NCI-H345 (cell line): ENCODE measurements at regions not wholly inside any gene's neighbourhood (a gene's known extent, or its start where the extent isn't known, plus 50 kb on each side); places are given as distances from the start of the nearest gene placed in this dataset.

Source experiments
- DNase-seq: peaks from one replicate; lab custom pipeline; 2025; lab: John Stamatoyannopoulos, UW

DNA sequence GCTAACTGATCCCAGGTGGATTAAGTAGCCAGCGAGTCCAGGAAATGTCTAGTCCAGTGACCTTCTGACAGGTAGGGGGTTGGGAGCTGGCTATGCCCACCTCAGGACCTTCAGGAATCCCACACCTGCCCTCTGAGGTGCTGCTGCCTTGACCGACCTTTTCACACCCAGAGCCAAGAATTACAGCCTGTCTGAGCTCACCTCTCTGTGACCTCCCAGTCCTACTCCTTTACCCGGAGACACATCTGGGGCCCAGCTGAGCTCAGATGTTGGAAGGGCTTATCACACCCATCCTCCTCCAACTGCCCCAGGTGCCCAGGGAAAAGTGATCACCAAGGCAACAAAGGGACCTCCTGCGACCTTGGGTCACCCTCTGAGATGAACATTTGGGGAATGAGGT is 413.3 kb upstream of the TNP1 start:
- DNase-seq = no peak

DNA sequence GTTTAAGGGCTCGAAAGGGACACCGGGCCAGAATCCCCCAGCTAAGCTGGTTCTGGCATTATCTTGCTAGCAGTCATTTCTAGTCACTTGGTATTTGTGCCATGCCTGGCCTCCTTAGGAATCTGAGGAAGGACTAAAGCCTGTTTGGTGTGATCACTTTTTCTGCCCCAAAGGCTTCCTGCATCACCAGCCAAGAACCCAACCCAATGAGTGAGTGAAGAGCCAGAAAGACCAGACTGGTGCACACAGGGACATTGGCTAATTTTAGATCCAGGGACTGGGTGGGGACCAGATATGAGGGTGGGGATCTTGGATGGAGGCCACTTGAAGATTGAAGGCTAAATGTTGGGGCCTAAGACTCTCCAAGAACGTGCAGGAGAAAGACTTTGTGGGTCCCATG is 411.9 kb upstream of the TNP1 start:
- DNase-seq = no peak

DNA sequence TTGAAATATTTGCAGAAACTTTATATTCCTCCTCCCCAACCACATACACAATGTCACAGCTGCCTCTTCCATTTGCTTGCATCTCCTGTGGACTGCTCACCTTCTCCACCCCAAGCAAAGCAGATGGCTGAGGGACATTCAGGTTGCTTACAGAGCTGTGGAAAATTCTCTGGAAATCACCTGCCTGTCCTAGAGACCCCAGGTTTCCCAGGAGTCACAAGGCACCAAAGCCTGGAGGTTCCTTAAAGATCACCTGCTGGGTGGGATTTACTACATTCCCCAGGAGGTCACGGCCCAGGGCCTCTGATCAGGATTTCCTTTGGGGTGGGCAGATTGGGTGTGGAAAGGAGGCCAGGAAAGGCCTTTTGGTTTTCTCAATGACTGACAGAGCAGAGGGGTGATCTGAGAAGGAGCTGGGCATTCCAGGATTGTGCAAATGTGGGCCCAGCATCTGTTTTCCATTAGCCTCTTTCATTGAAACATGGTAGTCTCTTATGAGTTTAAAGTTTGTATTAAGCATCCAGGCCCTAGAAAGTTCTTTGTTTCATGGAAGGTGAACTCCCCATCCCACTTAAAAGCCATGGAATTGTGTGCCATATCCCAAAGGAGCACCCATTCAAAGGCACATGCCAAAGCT is 410.7 kb upstream of the TNP1 start:
- no peak for DNase-seq

DNA sequence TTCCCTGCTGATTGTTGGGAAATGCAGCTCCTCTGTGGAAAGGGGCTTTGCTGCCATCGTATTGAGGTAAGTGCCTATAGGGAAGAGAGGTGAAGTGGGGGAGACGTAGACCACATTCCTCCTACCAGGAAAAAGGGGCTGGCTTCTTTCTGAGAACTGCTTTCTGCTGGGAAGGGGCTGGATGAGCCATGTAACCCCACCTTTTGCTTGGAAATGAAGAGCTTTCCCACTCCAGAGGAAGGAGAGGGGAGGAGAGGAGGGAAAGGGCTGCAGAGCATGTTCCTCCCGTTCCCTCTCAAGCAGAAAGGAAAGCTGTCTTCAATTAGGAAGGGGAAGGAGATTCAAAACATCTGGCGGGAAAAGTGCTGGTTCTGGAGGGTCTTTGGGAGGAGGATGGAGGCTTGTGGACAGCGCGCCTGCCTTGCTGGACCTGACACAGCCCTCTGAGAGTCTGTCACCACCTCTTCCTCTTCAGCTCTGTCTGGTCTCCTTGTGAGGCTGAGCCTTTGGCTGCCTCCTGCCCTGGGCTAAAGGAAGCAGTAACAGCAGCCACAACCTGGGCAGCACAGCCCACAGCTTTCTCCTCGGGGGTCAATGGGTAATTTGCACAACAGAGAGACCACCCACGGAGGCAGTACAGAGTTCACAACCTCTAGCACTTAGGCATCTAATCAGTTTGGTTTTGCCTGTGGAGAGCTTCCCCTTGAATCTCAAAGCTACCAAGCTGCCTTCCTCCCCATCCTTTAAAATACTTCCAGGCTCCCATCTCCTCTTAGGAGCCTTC is 410.0 kb upstream of the TNP1 start:
- no peak for DNase-seq

DNA sequence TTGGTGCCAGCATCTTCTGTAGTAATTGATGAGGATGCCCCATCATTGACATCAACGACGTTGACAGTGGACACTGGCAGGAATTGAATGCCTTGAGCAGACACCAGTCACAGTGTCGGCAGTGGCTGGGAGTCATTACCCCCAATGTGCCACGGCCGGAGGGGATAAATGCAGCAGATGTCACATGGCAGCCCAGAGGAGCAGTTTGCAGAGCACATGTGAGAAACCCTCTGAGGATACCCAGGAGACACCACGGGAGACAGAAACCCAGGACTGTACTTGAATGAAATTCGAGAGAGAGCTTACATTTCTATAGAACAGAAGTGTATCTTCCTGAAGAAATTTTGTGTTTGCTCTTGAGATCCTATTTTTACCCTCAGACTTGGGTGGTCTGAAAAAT is 409.1 kb upstream of the TNP1 start:
- DNase-seq = no peak

DNA sequence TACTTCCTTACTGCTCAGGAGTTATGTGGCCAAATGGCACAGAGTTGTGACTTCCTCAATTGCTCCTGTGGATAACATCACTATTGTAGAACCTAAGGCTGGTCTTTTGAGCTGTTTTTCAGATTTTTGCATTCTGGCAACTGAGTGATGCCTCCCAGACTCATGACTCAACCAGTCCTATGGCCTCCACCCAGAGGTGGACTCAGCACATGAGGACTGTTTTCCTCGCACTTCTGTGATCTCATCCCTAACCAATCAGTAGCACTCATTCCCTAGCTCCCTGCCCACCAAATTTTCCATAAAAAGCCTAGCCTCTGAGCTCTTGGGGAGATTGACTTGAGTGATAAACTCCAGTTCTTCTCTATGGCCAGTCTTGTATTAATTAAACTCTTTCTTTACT is 407.9 kb upstream of the TNP1 start:
- no peak for DNase-seq

DNA sequence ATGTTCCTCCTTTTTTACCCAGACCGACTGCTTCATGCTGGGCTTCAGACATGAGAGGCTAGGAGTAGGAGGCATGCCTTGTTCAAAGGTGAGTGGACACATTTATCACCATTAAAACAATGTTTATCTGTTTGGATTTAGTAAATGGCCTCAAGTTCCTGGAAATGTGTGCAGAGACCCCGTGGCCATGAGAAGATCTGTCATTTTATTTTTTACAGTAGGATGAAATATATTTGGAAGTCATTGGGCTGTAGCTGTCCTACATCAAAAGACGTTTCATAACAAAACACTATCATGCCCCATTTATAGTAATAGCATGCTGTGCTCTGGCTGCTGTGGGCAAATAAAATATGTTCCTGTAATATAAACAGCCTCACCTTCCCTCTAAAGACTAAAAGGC is 403.9 kb upstream of the TNP1 start:
- DNase-seq = peak; percentile 50

DNA sequence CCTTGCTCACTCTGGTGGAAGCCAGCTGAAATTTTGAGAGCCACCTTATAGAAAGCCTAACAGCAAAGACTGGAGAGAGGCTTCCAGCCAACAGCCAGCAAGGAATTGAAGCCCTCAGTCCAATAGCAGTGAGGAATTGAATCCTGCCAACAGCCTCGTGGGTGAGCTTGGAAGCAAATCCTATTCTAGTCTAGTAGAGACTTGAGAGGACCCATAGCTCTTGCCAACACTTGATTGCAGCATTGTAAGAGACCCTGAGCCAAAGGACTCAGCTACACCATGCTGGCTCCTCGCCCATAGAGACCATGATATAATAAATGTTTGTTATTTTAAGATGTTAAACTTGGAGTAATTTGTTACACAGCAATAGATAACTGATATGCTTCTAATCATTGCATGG is 403.0 kb upstream of the TNP1 start:
- no peak for DNase-seq

DNA sequence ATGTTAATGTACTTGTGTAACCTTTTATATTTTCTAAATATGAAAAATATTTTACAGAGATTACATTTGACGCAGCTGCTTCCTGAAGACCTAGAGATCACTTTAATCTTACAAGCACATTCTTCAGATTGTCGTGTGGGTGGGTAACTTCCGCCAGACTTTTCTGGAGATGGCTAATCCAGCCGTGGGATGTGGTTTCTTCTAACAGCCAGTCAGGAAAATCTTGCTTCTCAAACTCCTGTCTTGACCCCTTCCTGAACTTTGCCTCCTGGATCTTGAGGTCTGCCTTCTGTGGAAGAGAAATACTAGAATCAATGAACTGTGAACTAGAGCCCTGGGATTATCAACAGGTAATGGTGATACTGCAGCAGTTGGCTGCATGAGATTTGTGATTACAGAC is 401.6 kb upstream of the TNP1 start:
- DNase-seq = no peak

DNA sequence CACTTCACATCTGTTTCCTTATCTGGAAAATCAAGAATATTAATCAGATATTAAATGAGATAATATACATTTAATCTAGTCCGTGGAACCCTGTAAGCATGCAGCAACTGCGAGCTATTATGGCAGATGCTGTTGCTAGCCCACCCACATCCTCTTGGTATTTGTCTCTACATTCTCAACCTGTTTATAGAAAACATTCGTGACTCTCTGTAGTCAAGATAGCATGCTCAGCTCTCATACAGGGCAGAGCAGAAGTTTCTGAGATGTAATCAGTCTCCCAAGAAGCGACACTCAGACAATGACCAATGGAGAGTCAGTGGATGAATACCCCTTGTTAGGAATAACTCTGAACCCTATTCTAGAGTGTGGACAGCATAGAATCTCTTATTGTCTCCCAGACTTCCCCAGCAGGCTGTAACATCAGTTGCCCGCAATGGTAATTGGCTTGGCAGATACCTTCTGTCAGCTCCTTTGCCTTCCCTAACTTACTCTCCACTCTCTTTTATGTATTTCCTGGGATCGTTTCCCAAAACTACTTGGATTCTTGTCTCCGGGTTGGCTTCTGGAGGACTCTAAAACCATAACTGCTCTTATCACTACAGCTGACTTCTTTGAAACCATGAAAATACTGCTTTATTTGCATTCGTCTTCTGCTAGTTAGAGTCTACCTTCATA is 400.7 kb upstream of the TNP1 start:
- DNase-seq = no peak

DNA sequence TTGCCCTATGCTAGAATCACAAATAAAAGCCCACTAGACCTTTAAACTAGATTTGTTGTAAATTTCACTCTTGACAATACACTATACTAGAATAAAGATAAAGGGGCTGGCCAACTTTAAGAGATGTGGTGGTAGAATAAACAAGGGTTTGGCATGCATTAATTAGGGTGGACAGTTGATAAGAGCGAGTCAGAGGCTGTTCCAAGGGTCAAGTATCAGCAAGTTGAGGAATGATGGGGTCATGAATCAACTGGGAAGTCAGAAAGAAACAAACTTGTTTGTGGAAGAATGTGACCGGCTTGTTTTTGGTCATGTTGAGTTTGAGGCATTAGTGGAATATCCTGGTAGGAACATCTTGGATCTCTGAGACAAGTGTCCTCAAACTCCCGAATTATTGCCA is 398.3 kb upstream of the TNP1 start:
- no peak for DNase-seq

DNA sequence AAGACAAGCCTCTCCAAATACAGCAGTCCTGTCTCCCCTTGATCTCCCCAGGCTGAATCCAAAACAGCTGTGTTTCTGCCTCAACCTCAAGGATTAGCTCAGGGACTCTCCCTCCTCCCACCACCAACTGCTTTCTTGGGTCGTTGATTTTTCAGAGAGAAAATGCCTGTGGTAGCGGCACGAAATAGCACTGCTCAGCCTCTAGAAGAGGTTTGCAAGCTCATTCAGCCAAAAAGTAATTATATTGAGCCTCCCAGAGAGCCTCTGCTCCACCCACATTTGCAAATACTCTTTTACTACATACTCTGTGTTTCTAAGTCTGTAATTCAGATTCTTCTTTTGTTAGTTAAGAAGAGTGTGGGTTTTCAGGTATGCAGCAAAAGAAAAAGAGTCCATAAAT is 396.4 kb upstream of the TNP1 start:
- peak; percentile 49 for DNase-seq

DNA sequence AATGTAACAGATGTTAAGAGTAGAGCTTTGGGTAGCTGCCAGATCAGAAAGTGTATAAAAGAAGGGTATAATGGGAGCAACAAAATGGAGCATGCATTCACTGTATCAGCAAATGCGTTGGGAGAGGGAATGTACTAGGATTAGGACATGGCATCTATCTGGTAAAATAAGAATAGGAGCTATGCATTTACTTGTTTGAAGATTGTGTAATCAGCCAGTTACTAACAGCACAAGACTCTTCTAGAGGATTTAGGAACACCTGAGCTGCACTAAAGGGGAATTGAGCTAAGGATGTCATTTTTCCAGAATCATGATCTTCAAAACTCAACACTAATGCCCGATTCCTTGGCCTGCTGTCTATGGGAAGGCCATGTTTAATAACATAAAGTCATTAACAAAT is 394.2 kb upstream of the TNP1 start:
- DNase-seq = no peak

DNA sequence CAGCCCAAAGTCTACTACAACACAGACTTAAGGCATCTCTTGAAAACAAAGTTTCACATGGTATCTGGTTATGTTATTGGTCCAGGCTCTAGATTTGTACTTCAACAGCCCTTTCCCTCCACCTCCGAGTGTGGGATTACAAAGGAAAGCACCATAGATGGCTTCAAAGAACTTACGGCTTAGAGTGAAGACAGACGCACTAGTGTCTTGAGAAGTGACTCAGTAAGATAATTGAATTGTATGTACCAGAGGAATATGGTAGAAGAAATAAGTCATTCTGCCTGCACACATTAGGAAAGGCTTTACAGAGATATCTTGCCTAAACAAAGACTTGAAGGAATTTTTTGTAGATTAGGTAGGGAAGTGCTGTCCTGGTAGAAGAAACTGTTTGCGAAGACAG is 392.3 kb upstream of the TNP1 start:
- no peak for DNase-seq

DNA sequence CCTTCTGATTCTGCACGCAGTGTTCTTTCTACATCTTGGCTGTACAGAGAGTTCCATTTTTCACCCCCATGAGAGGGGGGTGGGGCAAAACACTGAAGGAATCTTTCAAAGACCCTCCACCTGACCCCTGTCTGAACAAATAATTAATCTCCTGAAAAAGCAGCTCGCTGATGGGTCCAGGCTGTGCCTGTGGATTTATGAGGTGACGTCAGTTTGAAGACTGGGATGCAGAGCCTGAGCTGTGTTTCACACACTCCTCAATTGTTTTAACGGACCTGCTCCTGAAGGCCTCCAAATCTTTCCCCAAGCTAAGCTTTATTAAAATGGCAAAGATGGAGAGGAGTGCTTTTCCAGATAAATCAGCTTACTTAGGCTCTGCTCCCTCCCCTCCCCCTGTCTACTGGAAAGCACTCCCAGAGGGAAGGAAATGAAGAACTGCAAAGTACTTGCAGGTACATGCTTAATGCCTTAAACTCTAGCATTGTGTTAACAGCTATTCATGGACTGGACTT is 390.2 kb upstream of the TNP1 start:
- no peak for DNase-seq

DNA sequence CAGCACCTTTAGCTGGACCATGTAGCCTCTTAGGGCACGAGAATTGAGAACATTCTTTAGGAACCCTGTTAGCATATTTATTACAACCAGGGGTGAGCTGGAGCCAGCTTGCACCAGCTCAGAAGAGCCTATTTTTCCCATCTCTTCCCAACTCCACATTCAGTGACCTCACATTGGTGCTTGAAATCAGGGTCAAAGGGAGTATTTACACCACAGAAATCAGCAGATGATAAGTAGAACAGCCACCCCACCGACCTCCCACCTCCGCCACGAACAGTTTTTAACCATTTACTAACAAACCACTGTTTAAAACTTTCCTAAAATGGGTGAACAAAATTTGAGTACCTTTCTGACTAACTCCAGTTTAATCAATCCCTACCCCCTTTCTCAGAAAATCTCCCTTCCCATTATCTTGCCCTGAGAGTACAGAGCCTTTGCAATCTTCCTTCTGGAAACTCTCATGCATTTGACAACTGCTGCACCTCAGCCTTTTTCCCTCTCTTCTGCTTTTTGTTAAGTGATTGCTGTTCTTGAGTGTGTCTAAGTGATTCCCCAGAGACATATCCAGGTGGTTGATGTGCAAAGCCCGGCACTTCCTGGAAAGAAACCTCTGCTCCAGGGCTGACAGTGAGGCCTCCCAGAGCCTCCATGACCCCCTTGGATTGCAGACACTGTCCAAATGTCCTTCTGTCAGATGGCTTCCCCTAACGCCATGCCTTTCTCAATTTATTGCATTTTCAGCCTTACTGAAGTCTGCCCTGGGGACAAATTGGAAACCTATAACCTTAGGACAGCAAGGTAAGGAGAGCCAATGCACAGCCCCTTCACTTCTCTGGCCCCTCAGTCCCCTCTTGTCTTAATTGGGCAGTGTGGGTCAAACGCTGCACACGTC is 389.5 kb upstream of the TNP1 start:
- no peak for DNase-seq

DNA sequence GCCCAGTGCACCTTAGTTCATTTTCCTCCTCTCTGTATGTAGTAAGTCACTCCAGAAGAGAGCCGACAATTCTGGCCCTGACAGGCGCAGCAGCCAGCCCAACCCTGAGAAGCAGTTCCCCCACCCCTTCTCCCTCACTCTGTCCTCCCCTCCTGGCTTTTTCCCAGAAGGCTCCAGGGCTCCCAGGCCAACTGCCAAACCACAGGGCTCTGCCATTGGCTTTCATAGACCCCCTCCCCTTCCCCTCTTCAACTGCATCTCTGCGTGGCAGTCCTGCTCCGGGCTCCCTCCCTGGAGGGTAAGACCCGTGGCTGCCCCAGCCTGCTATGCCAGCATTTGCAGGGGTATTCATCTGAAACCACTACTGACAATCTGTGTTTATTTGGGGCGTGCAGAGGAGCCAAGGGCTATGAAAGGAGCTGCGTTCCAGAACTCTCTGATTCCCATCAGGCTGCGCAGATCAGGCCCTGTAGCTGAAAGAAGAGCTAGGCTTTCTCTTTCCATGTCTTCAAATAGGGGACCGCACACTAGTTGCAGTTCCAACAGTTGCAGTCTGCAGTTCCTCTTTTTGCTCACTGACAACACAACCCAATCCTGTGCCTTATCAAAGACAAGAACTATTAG is 388.6 kb upstream of the TNP1 start:
- peak; percentile 92 for DNase-seq

DNA sequence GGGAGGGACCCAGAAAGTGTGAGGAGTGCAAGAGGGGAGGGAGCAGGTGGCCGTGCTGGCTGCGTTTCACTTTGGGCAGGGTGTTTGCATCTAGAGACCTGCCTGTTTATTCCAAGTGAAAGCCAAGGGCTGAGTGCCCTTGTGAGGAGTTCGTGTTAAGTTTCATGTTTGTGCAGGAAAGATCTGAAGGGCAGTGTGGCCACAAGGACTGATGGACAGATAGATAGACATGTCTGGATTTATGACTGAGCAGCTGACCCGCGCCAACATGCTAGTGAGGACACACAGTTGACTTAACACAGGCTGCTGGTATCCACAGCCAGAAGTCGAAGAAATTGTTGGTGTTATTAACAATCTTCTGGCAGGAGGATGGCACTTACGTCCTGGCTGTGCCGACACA is 387.6 kb upstream of the TNP1 start:
- DNase-seq = no peak

DNA sequence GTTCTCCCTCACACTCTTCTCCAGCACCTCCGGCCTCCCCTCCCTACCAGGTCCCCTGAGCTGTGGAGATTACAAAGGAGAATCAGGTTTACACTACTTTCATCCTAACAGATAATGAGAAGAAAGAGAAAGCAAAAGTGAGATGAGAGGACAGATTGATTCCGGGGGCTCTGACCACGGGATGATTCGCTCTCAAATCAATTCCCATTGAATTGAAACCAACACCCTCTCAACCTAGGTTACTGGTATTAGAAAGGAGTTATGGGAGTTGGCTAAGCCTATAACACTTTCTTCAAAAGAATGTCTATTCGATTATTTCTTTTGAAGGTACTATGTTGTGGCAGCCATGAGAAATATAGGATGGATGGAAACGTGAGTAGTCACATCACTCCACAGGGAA is 386.2 kb upstream of the TNP1 start:
- DNase-seq = no peak

DNA sequence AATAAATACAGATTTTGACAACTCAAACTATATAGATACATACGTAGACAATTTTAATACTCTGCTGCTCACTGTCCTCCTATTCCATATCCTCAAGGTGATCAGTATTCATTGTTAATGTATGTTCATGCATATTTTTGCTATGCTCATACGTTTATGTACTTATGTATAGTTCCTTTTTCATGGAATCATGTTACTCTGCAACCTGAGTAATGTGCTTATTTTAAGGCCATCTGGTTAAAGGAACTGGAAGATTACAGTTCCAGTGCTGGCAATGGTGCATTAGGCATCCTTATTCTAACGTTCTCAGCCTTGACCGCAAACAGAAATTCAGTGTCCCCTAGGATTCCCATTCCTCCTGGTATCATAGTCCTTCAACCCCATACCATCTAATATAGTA is 385.0 kb upstream of the TNP1 start:
- no peak for DNase-seq

DNA sequence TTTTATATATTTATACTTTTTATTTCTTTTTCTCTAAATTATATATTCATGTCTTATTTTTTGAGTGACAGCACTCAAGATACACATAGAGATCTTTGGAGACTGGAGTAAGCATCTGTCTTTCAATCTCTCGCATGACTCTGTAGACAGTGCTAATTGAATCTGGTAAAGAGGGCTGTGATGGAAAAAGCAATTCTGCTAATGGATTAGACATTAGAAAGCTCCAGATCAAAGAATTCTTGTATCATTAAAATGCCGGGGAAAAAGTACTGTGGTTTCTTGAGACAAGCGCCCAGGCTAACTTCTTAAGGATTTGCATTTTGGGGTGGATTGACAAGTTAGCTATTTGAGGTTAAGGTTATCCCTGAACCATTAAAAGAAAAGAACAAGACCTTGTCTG is 383.1 kb upstream of the TNP1 start:
- DNase-seq = no peak

DNA sequence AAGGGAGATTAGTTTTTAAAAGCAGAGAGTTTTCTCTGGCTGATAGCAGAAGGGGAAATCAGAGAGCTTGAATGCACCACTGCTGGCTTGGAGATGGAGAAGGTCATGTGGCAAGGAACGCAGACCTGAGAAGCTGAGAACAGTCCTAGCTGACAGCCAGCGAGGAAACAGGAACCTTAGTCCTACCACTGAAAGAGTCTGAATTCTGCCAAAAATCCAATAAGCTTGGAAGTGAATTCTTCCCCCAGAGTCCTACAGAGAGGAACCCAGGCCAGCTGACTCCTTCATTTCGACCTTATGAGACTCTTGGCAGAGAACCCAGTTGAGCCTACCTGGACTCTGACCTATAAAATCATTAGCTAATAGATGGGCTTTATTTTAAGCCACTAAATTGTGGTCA is 371.9 kb upstream of the TNP1 start:
- no peak for DNase-seq
